ENCODE measurements at regions not wholly inside any gene's neighbourhood (a gene's known extent, or its start where the extent isn't known, plus 50 kb on each side); places are given as distances from the start of the nearest gene placed in this dataset.
"Not testable (repeated sequence)": the region's sequence is repeated elsewhere in the genome, so short reads cannot be mapped to it uniquely, and the experiment has no call there.

- Histone ChIP-seq H3K27ac (no peak overlapping the region), H3K9me3 (peaks cover under 1% of the 10 kb centered on the region), H3K4me3 (no peak overlapping the region), H3K36me3 (no peaks in the 10 kb centered on the region), H3K27me3 (no peaks in the 10 kb centered on the region), H3K4me1 (no peaks in the 10 kb centered on the region)
- DNase-seq (ENCODE audit: extremely low spot score in 2 of 2), result no peak
- intact Hi-C loops (cut with DNase I), result no loop called here
- TF ChIP-seq POLR2AphosphoS5 (IDR thresholded peaks at IDR 0.05; ENCODE audit: insufficient read depth in 1 of 2, low read depth in 1 of 2) (no peak), CTCF (IDR thresholded peaks at IDR 0.05) (no peak), POLR2A (IDR thresholded peaks at IDR 0.05) (no peak)
Measured at GRCh38 chr10:45224219-45224841, 91.1 kb downstream of the OR13A1 start.

GRCh38 chr10:45227042-45227441 lies 88.4 kb downstream of the OR13A1 start:
- H3K4me1 ChIP-seq, result no peaks in the 10 kb centered on the region
- H3K27ac ChIP-seq, result no peak overlapping the region
- no peaks in the 10 kb centered on the region for H3K27me3 ChIP-seq
- H3K36me3 ChIP-seq, result no peaks in the 10 kb centered on the region
- intact Hi-C loops (cut with DNase I), result no loop called here
- H3K9me3 ChIP-seq, result peaks cover 7% of the 10 kb centered on the region
- DNase-seq (ENCODE audit: extremely low spot score in 2 of 2), result no peak
- TF ChIP-seq CTCF (IDR thresholded peaks at IDR 0.05) (no peak), POLR2A (IDR thresholded peaks at IDR 0.05) (no peak)
- H3K4me3 ChIP-seq, result no peak overlapping the region

GRCh38 chr10:45227456-45227855 lies 88.0 kb downstream of the OR13A1 start:
- no peak for DNase-seq (ENCODE audit: extremely low spot score in 2 of 2)
- Histone ChIP-seq H3K4me3 (no peak overlapping the region), H3K27ac (no peak overlapping the region), H3K27me3 (no peaks in the 10 kb centered on the region), H3K9me3 (peaks cover 7% of the 10 kb centered on the region), H3K36me3 (no peaks in the 10 kb centered on the region), H3K4me1 (no peaks in the 10 kb centered on the region)
- intact Hi-C loops (cut with DNase I), result no loop called here
- no peak for TF ChIP-seq POLR2A (IDR thresholded peaks at IDR 0.05)
- no peak for TF ChIP-seq CTCF (IDR thresholded peaks at IDR 0.05)
- TF ChIP-seq POLR2AphosphoS5 (IDR thresholded peaks at IDR 0.05; ENCODE audit: insufficient read depth in 1 of 2, low read depth in 1 of 2), result no peak

- no peak overlapping the region for H3K27ac ChIP-seq
- no peak overlapping the region for H3K4me3 ChIP-seq
- H3K36me3 ChIP-seq, result no peaks in the 10 kb centered on the region
- intact Hi-C loops (cut with DNase I), result no loop called here
- TF ChIP-seq POLR2AphosphoS5 (IDR thresholded peaks at IDR 0.05; ENCODE audit: insufficient read depth in 1 of 2, low read depth in 1 of 2) (no peak), POLR2A (IDR thresholded peaks at IDR 0.05) (no peak), CTCF (IDR thresholded peaks at IDR 0.05) (no peak)
- no peaks in the 10 kb centered on the region for H3K4me1 ChIP-seq
- no peaks in the 10 kb centered on the region for H3K27me3 ChIP-seq
- peaks cover 7% of the 10 kb centered on the region for H3K9me3 ChIP-seq
- no peak for DNase-seq (ENCODE audit: extremely low spot score in 2 of 2)
Measured at GRCh38 chr10:45229823-45230222, 85.6 kb downstream of the OR13A1 start.

- intact Hi-C loops (cut with DNase I); H3K27ac ChIP-seq; H3K27me3 ChIP-seq; H3K9me3 ChIP-seq; H3K36me3 ChIP-seq; DNase-seq (ENCODE audit: extremely low spot score in 2 of 2); H3K4me1 ChIP-seq; H3K4me3 ChIP-seq: not testable (repeated sequence)
- TF ChIP-seq CTCF (IDR thresholded peaks at IDR 0.05), result peak; percentile 53 to 57 (median 57)
Measured at GRCh38 chr10:45235260-45235769, 80.1 kb downstream of the OR13A1 start.

All from vagina (tissue), 2 donors.